CD14-positive monocyte (primary cell): ENCODE measurements at regions not wholly inside any gene's neighbourhood (a gene's known extent, or its start where the extent isn't known, plus 50 kb on each side); places are given as distances from the start of the nearest gene placed in this dataset.

Source experiments
- DNase-seq, 3 donors: peaks; one replicate each; pipeline ENCODE4 v3.0.0-alpha.2; 2011 to 2022
- H2AFZ ChIP-seq: 2 replicates; pipeline ENCODE4 v1.6.0; 2012; ENCODE audit warnings: mild to moderate bottlenecking, low read depth, low read length, inconsistent platforms; ENCODE audit not compliant: insufficient read depth, poor library complexity, severe bottlenecking
- H3K27ac ChIP-seq, 2 donors: 1 replicate in 1 of 2; 2 replicates in 1 of 2; pipeline ENCODE4 v1.5.1; 2012 to 2013; ENCODE audit warnings: low read length in 2 of 2, control low read depth in 1 of 2, inconsistent platforms in 1 of 2, low read depth in 1 of 2, mild to moderate bottlenecking in 1 of 2
- H3K27me3 ChIP-seq, 2 donors: one replicate each; pipeline versions ENCODE4 v1.6.0 to v1.6.1; 2011 to 2013; ENCODE audit warnings: low read length in 2 of 2; ENCODE audit not compliant: control insufficient read depth in 2 of 2, insufficient read depth in 2 of 2
- H3K36me3 ChIP-seq, 2 donors: replicated peaks in 1 of 2; 1 replicate in 1 of 2; 2 replicates in 1 of 2; pipeline versions ENCODE4 v1.5.1 to v1.6.1; 2012 to 2013; ENCODE audit warnings: low read length in 2 of 2, control low read depth in 1 of 2, inconsistent platforms in 1 of 2, mild to moderate bottlenecking in 1 of 2; ENCODE audit not compliant: insufficient read depth in 2 of 2, control insufficient read depth in 1 of 2
- H3K4me1 ChIP-seq, 2 donors: 1 replicate in 1 of 2; 2 replicates in 1 of 2; pipeline versions ENCODE4 v1.5.1 to v1.6.1; 2012 to 2013; ENCODE audit warnings: low read length in 2 of 2, control low read depth in 1 of 2, inconsistent platforms in 1 of 2, mild to moderate bottlenecking in 1 of 2, moderate library complexity in 1 of 2; ENCODE audit not compliant: insufficient read depth in 2 of 2, control insufficient read depth in 1 of 2
- H3K4me2 ChIP-seq: replicated peaks from 2 replicates; pipeline ENCODE3; 2012; ENCODE audit warnings: low read length, moderate library complexity, mild to moderate bottlenecking; ENCODE audit not compliant: poor library complexity, severe bottlenecking; ENCODE audit errors: extremely low read depth
- H3K4me3 ChIP-seq, 3 experiments: fragments of 200-600 bp in 1 of 3; sonication (generic) in 1 of 3; replicated peaks in 1 of 3; 1 replicate in 2 of 3; 2 replicates in 1 of 3; pipeline ENCODE4 v1.5.1; 2011 to 2013; ENCODE audit warnings: low read length in 3 of 3, mild to moderate bottlenecking in 3 of 3, control low read depth in 2 of 3, low read depth in 2 of 3, inconsistent platforms in 1 of 3, moderate library complexity in 1 of 3
- H3K79me2 ChIP-seq: 2 replicates; pipeline ENCODE4 v1.6.0; 2012; ENCODE audit warnings: mild to moderate bottlenecking, control low read depth, inconsistent platforms, low read length, moderate library complexity; ENCODE audit not compliant: insufficient read depth
- H3K9ac ChIP-seq: 2 replicates; pipeline ENCODE4 v1.6.0; 2017; ENCODE audit warnings: low read length, mild to moderate bottlenecking; ENCODE audit not compliant: insufficient read depth, poor library complexity, severe bottlenecking
- H3K9me3 ChIP-seq, 2 donors: replicated peaks in 1 of 2; 1 replicate in 1 of 2; 2 replicates in 1 of 2; pipeline versions ENCODE4 v1.5.1 to v1.6.1; 2012 to 2013; ENCODE audit warnings: low read length in 2 of 2, control low read depth in 1 of 2; ENCODE audit not compliant: control insufficient read depth in 1 of 2, insufficient read depth in 1 of 2
- H4K20me1 ChIP-seq: 2 replicates; pipeline ENCODE4 v1.6.0; 2012; ENCODE audit warnings: mild to moderate bottlenecking, low read length, control low read depth, moderate library complexity; ENCODE audit not compliant: insufficient read depth
- H3K27ac Mint-ChIP-seq, 7 donors: one replicate each; pipeline ENCODE4 v1.8.0; 2020; ENCODE audit warnings: mild to moderate bottlenecking in 7 of 7, mixed read lengths in 7 of 7, moderate library complexity in 6 of 7, inconsistent platforms in 2 of 7
- H3K27me3 Mint-ChIP-seq, 3 donors: one replicate each; pipeline ENCODE4 v1.8.0; 2021 to 2022; ENCODE audit warnings: low read depth in 3 of 3, mild to moderate bottlenecking in 3 of 3, mixed read lengths in 3 of 3, moderate library complexity in 3 of 3, inconsistent platforms in 1 of 3
- H3K36me3 Mint-ChIP-seq, 2 donors: one replicate each; pipeline ENCODE4 v1.8.0; 2020; ENCODE audit warnings: mixed read lengths in 2 of 2, inconsistent platforms in 1 of 2, mild to moderate bottlenecking in 1 of 2
- H3K4me1 Mint-ChIP-seq: one replicate; pipeline ENCODE4 v1.8.0; 2020; ENCODE audit warnings: mild to moderate bottlenecking, mixed read lengths
- H3K4me3 Mint-ChIP-seq, 2 donors: one replicate each; pipeline ENCODE4 v1.8.0; 2020; ENCODE audit warnings: mild to moderate bottlenecking in 2 of 2, mixed read lengths in 2 of 2, moderate library complexity in 1 of 2
- H3K9me3 Mint-ChIP-seq, 7 donors: one replicate each; pipeline ENCODE4 v1.8.0; 2020 to 2022; ENCODE audit warnings: mixed read lengths in 7 of 7, mild to moderate bottlenecking in 6 of 7, moderate library complexity in 6 of 7, inconsistent platforms in 2 of 7
- CTCF ChIP-seq: fragments of 200-600 bp; IDR thresholded peaks from one replicate; pipeline ENCODE4 v1.8.0; 2022; ENCODE audit warnings: antibody characterized with exemption, mild to moderate bottlenecking
- WGBS: methylation state at CpG from one replicate; pipeline ENCODE4 v1.1.5; 2013; ENCODE audit warnings: missing lambda C conversion rate; ENCODE audit not compliant: insufficient coverage; 5-methylcytosine and 5-hydroxymethylcytosine counted together
- intact Hi-C, 2 donors: fragments of 100-400 bp; cut with micrococcal nuclease; formaldehyde crosslinking; loops; one replicate each; pipeline versions ENCODE4 v1.15.0 to v1.15.1; 2023

DNA sequence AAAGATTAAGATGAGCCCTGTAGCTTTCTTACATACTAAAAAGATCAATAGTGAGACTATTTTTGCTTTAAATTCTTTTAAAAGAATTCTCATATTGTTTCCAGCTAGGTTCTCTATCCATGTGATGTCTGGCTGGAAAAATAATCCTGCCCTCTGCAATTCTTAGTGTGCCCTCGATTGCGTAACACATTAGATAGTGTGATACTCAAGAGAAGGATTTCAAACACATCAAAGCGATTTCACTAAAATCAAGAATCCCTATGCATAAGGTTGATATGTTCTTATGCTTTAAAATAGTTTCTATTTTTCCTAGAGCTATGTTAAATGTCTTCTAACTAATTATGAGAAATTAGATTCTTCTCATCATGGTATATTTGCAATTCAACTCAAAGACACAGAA is 127.3 kb upstream of the PLEKHA5 start:
- no peak overlapping the region for H3K4me3 Mint-ChIP-seq
- no peak overlapping the region for H3K9ac ChIP-seq
- no peaks in the 10 kb centered on the region for H3K9me3 ChIP-seq
- no CpG with 5 or more reads among the region's 3 CpGs for WGBS
- H3K27ac Mint-ChIP-seq: no peak overlapping the region
- no peaks in the 10 kb centered on the region for H3K36me3 Mint-ChIP-seq
- no peaks in the 10 kb centered on the region for H3K36me3 ChIP-seq
- no peaks in the 10 kb centered on the region for H3K4me1 ChIP-seq
- H3K4me3 ChIP-seq: no peak overlapping the region
- H3K27me3 Mint-ChIP-seq: no peaks in the 10 kb centered on the region
- H3K9me3 Mint-ChIP-seq: peaks cover 0 to 2% (median 0%) of the 10 kb centered on the region in 7 donors
- no peak for DNase-seq
- H3K27ac ChIP-seq: no peak overlapping the region
- no peak overlapping the region for H3K4me2 ChIP-seq
- no peaks in the 10 kb centered on the region for H3K27me3 ChIP-seq
- intact Hi-C loops: no loop called here
- TF ChIP-seq CTCF: no peak
- no peak overlapping the region for H2AFZ ChIP-seq
- H4K20me1 ChIP-seq: no peaks in the 10 kb centered on the region
- no peaks in the 10 kb centered on the region for H3K79me2 ChIP-seq
- H3K4me1 Mint-ChIP-seq: no peaks in the 10 kb centered on the region

- no peaks in the 10 kb centered on the region for H3K9me3 ChIP-seq
- no peaks in the 10 kb centered on the region for H4K20me1 ChIP-seq
- whole genome bisulfite sequencing: 29% methylated on average over 2 of the region's 2 CpGs
- DNase-seq: no peak
- Mint-ChIP-seq H3K27me3 (no peaks in the 10 kb centered on the region), H3K4me1 (no peaks in the 10 kb centered on the region), H3K36me3 (no peaks in the 10 kb centered on the region), H3K4me3 (no peak overlapping the region), H3K27ac (no peak overlapping the region), H3K9me3 (peaks cover 0 to 2% (median 0%) of the 10 kb centered on the region in 7 donors)
- H3K79me2 ChIP-seq: no peaks in the 10 kb centered on the region
- intact Hi-C loops: no loop called here
- no peaks in the 10 kb centered on the region for H3K27me3 ChIP-seq
- no peak overlapping the region for H3K4me2 ChIP-seq
- H3K4me3 ChIP-seq: no peak overlapping the region
- no peaks in the 10 kb centered on the region for H3K4me1 ChIP-seq
- no peak overlapping the region for H2AFZ ChIP-seq
- no peak overlapping the region for H3K27ac ChIP-seq
- H3K36me3 ChIP-seq: no peaks in the 10 kb centered on the region
- TF ChIP-seq CTCF: no peak
- no peak overlapping the region for H3K9ac ChIP-seq
These were observed 126.4 kb upstream of the PLEKHA5 start for GRCh38 chr12:19003141-19003540.
